Choroid plexus epithelial cell (primary cell): ENCODE measurements at regions not wholly inside any gene's neighbourhood (a gene's known extent, or its start where the extent isn't known, plus 50 kb on each side); places are given as distances from the start of the nearest gene placed in this dataset.
"Not testable (repeated sequence)": the region's sequence is repeated elsewhere in the genome, so short reads cannot be mapped to it uniquely, and the experiment has no call there.

Experiments
- DNase-seq: peaks from one replicate; pipeline ENCODE4 v3.0.0-alpha.2; 2010; ENCODE audit warnings: low read depth
- H3K4me3 ChIP-seq: 2 replicates; pipeline ENCODE4 v1.5.1; 2011; ENCODE audit warnings: low read depth, mild to moderate bottlenecking, control low read depth, low read length, moderate library complexity
- CTCF ChIP-seq: conservative IDR thresholded peaks from 2 replicates; pipeline ENCODE4 v1.5.1; 2011; ENCODE audit warnings: low read depth, mild to moderate bottlenecking, control low read depth, inconsistent platforms, low read length, moderate library complexity

- no peak overlapping the region for H3K4me3 ChIP-seq
- DNase-seq, result no peak
- TF ChIP-seq CTCF, result no peak
Measured at GRCh38 chr5:116727248-116727647, 152.6 kb upstream of the SEMA6A start.

GRCh38 chr5:116726180-116726579 is 151.6 kb upstream of the SEMA6A start:
- H3K4me3 ChIP-seq, DNase-seq: not testable (repeated sequence)

GRCh38 chr5:116724971-116725370 is 150.3 kb upstream of the SEMA6A start:
- no peak for TF ChIP-seq CTCF
- no peak for DNase-seq
- H3K4me3 ChIP-seq, result no peak overlapping the region

GRCh38 chr5:116722651-116723050 is 148.0 kb upstream of the SEMA6A start:
- no peak overlapping the region for H3K4me3 ChIP-seq
- DNase-seq, result no peak
- TF ChIP-seq CTCF, result no peak

GRCh38 chr5:116719106-116719505 is 144.5 kb upstream of the SEMA6A start:
- no peak for DNase-seq
- no peak overlapping the region for H3K4me3 ChIP-seq
- no peak for TF ChIP-seq CTCF

GRCh38 chr5:116718317-116718716 is 143.7 kb upstream of the SEMA6A start:
- H3K4me3 ChIP-seq, result no peak overlapping the region
- TF ChIP-seq CTCF, result no peak
- no peak for DNase-seq

GRCh38 chr5:116709082-116709481 is 134.5 kb upstream of the SEMA6A start:
- DNase-seq, result no peak
- no peak for TF ChIP-seq CTCF
- no peak overlapping the region for H3K4me3 ChIP-seq

GRCh38 chr5:116705121-116705519 is 130.5 kb upstream of the SEMA6A start:
- DNase-seq, H3K4me3 ChIP-seq: not testable (repeated sequence)
